ENCODE measurements at regions not wholly inside any gene's neighbourhood (a gene's known extent, or its start where the extent isn't known, plus 50 kb on each side); places are given as distances from the start of the nearest gene placed in this dataset.

DNA sequence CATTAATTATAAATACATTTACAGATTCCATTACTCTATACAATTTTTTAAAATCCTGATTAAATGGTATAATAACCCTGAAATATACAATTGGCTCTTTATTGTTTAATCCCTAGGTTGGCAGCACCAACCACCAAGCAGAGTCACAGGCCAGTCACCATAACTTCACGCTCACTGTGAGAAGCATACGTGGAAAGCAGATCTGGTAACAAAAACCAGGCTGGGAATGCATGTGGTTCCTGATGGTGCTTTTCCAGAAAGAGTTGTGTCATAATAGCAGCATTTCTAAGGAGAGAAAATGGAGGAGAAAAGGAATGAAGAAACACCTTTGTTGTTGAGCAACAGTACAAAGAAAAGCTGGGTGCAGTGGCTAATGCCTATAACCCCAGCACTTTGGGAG lies 66.1 kb downstream of the SIX6 start:
- H3K4me1 Mint-ChIP-seq (ENCODE audit: low read depth, unreplicated experiment) = no peaks in the 10 kb centered on the region
- H3K27me3 Mint-ChIP-seq (ENCODE audit: unreplicated experiment) = no peaks in the 10 kb centered on the region
- H3K36me3 Mint-ChIP-seq (ENCODE audit: insufficient read depth, unreplicated experiment) = no peaks in the 10 kb centered on the region
- TF ChIP-seq, protein P1, sequence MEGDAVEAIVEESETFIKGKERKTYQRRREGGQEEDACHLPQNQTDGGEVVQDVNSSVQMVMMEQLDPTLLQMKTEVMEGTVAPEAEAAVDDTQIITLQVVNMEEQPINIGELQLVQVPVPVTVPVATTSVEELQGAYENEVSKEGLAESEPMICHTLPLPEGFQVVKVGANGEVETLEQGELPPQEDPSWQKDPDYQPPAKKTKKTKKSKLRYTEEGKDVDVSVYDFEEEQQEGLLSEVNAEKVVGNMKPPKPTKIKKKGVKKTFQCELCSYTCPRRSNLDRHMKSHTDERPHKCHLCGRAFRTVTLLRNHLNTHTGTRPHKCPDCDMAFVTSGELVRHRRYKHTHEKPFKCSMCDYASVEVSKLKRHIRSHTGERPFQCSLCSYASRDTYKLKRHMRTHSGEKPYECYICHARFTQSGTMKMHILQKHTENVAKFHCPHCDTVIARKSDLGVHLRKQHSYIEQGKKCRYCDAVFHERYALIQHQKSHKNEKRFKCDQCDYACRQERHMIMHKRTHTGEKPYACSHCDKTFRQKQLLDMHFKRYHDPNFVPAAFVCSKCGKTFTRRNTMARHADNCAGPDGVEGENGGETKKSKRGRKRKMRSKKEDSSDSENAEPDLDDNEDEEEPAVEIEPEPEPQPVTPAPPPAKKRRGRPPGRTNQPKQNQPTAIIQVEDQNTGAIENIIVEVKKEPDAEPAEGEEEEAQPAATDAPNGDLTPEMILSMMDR (IDR thresholded peaks at IDR 0.05; ENCODE audit: unreplicated experiment) = no peak
- no peak for DNase-seq
- H3K27ac Mint-ChIP-seq (ENCODE audit: unreplicated experiment) = no peak overlapping the region
- intact Hi-C loops (cut with micrococcal nuclease; ENCODE audit: unreplicated experiment) = no loop called here
- no TSS peak for BruUV-seq (replicated peaks)
- no peak overlapping the region for H3K4me3 Mint-ChIP-seq (ENCODE audit: low read depth, unreplicated experiment)
- H3K9me3 Mint-ChIP-seq (ENCODE audit: low read depth, unreplicated experiment) = no peaks in the 10 kb centered on the region
- CTCF ChIA-PET = no interaction called here

DNA sequence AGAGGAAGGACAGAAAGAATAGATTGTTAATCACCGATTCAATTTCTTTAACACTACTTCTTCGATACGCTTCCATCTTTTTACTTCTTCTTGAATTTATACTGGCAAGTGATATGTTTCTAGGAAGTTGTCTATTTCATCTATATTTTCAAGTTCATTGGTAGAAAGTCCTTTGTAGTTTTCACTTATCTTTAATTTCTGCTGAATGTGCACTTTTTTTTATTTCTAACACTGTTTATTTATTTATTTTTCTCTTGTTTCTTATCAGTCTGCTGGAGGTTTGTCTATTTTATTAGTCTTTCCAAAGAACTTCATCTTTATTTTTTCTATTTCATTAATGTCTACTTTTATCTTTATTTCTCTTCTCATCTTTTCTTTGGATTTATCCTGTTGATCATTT lies 63.6 kb downstream of the SIX1 start:
- no peak for DNase-seq
- BruUV-seq (replicated peaks) = no TSS peak
- TF ChIP-seq, protein P1 (IDR thresholded peaks at IDR 0.05; ENCODE audit: unreplicated experiment) = no peak
- Mint-ChIP-seq H3K4me1 (ENCODE audit: low read depth, unreplicated experiment) (no peaks in the 10 kb centered on the region), H3K4me3 (ENCODE audit: low read depth, unreplicated experiment) (no peak overlapping the region), H3K27ac (ENCODE audit: unreplicated experiment) (no peak overlapping the region), H3K27me3 (ENCODE audit: unreplicated experiment) (no peaks in the 10 kb centered on the region), H3K36me3 (ENCODE audit: insufficient read depth, unreplicated experiment) (no peaks in the 10 kb centered on the region), H3K9me3 (ENCODE audit: low read depth, unreplicated experiment) (no peaks in the 10 kb centered on the region)
- intact Hi-C loops (cut with micrococcal nuclease; ENCODE audit: unreplicated experiment) = no loop called here
- CTCF ChIA-PET = no interaction called here

DNA sequence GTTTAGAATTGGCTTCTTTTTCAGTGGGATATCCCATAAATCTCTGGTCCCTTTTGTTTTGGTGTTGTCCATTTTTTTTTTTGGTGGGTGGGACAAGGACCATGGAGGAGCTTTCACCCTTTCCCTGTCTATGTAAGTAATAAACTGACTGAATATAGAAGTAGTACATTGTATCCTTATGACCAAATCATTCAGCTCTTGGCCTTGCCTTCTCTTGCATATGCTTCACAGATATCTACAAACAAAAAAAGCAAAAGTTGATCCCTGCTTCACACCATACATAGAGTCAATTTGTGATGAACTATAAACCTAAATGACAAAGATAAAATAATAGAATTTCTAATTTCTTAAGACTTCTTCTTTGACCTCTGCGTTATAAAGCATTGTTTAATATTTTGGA lies 59.8 kb downstream of the SIX1 start:
- DNase-seq = no peak
- intact Hi-C loops (cut with micrococcal nuclease; ENCODE audit: unreplicated experiment) = no loop called here
- CTCF ChIA-PET = no interaction called here

DNA sequence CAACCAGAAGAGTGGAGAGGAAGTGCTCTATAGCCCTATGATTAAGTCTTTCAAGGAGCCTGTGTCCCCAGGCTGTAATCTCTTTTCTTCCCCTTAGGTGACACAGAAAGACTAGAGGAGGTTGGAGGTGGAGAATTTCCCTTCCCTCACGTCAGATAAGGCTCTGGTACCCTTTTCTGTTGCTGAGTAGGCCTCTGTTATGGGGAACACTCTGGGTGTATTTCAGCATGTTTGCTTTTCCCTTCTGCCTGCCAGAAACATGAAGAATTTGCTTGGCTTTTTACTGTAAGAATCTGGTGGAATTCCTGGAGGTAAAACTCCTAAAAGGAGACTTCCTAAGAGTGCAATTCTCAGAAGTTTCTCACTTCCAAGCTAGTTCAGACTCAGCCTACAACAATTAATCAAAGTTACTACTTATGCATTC lies 58.3 kb downstream of the SIX1 start:
- H3K27ac Mint-ChIP-seq (ENCODE audit: unreplicated experiment) = no peak overlapping the region
- no peaks in the 10 kb centered on the region for H3K9me3 Mint-ChIP-seq (ENCODE audit: low read depth, unreplicated experiment)
- H3K4me3 Mint-ChIP-seq (ENCODE audit: low read depth, unreplicated experiment) = no peak overlapping the region
- CTCF ChIA-PET = no interaction called here
- H3K4me1 Mint-ChIP-seq (ENCODE audit: low read depth, unreplicated experiment) = no peaks in the 10 kb centered on the region
- no TSS peak for BruUV-seq (replicated peaks)
- no peak for DNase-seq
- no peaks in the 10 kb centered on the region for H3K27me3 Mint-ChIP-seq (ENCODE audit: unreplicated experiment)
- no peaks in the 10 kb centered on the region for H3K36me3 Mint-ChIP-seq (ENCODE audit: insufficient read depth, unreplicated experiment)
- intact Hi-C loops (cut with micrococcal nuclease; ENCODE audit: unreplicated experiment) = no loop called here
- TF ChIP-seq, protein P1 (IDR thresholded peaks at IDR 0.05; ENCODE audit: unreplicated experiment) = no peak

More for the DNA sequence above, 59.8 kb downstream of the SIX1 start:
- Mint-ChIP-seq H3K4me3 (ENCODE audit: low read depth, unreplicated experiment) (no peak overlapping the region), H3K36me3 (ENCODE audit: insufficient read depth, unreplicated experiment) (no peaks in the 10 kb centered on the region), H3K4me1 (ENCODE audit: low read depth, unreplicated experiment) (no peaks in the 10 kb centered on the region), H3K9me3 (ENCODE audit: low read depth, unreplicated experiment) (no peaks in the 10 kb centered on the region), H3K27ac (ENCODE audit: unreplicated experiment) (no peak overlapping the region), H3K27me3 (ENCODE audit: unreplicated experiment) (no peaks in the 10 kb centered on the region)
- TF ChIP-seq, protein P1 (IDR thresholded peaks at IDR 0.05; ENCODE audit: unreplicated experiment) = no peak
- BruUV-seq (replicated peaks) = no TSS peak

Data from Calu3 (cell line).